Thyroid gland (tissue), 4 donors: ENCODE measurements at regions not wholly inside any gene's neighbourhood (a gene's known extent, or its start where the extent isn't known, plus 50 kb on each side); places are given as distances from the start of the nearest gene placed in this dataset.

Experiments used
- POLR2A ChIP-seq, 2 donors: fragments of 450-650 bp; IDR thresholded peaks; one replicate each; pipeline ENCODE4 v1.6.1; 2017; ENCODE audit warnings: antibody characterized with exemption in 2 of 2, mild to moderate bottlenecking in 2 of 2, moderate library complexity in 1 of 2
- TF ChIP-seq, protein P1 (sequence below), 6 experiments: fragments of 200-600 bp in 3 of 6; fragments of 450-650 bp in 3 of 6; sonication (generic) in 3 of 6; IDR thresholded peaks; one replicate each; pipeline ENCODE4 v1.5.1; 2016 to 2019; ENCODE audit warnings: antibody characterized with exemption in 6 of 6, mild to moderate bottlenecking in 2 of 6, inconsistent platforms in 1 of 6, moderate library complexity in 1 of 6

- TF ChIP-seq, protein P1, sequence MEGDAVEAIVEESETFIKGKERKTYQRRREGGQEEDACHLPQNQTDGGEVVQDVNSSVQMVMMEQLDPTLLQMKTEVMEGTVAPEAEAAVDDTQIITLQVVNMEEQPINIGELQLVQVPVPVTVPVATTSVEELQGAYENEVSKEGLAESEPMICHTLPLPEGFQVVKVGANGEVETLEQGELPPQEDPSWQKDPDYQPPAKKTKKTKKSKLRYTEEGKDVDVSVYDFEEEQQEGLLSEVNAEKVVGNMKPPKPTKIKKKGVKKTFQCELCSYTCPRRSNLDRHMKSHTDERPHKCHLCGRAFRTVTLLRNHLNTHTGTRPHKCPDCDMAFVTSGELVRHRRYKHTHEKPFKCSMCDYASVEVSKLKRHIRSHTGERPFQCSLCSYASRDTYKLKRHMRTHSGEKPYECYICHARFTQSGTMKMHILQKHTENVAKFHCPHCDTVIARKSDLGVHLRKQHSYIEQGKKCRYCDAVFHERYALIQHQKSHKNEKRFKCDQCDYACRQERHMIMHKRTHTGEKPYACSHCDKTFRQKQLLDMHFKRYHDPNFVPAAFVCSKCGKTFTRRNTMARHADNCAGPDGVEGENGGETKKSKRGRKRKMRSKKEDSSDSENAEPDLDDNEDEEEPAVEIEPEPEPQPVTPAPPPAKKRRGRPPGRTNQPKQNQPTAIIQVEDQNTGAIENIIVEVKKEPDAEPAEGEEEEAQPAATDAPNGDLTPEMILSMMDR (IDR thresholded peaks at IDR 0.05): no peak
- TF ChIP-seq POLR2A (IDR thresholded peaks at IDR 0.05): no peak
Observed at GRCh38 chr12:65728848-65729793, 95.2 kb upstream of the HMGA2 start.
